OCI-LY7 (cell line): ENCODE measurements at regions not wholly inside any gene's neighbourhood (a gene's known extent, or its start where the extent isn't known, plus 50 kb on each side); places are given as distances from the start of the nearest gene placed in this dataset.

Experiments
- BruUV-seq: library from RNA; stranded (reverse); fragments of 400-500 nt; replicated peaks from 2 replicates; lab custom pipeline; 2021; lab: Mats Ljungman, UMichigan
- CTCF ChIA-PET: fragments of 300-600 bp; sonication (Branson Sonifier 250); formaldehyde crosslinking; loops from one replicate; lab custom pipeline; 2022; ENCODE audit warnings: antibody characterized with exemption; ENCODE audit not compliant: unreplicated experiment; lab: Charles Lee
- POLR2A ChIA-PET: fragments of 300-600 bp; sonication (Branson Sonifier 250); formaldehyde crosslinking; loops from one replicate; lab custom pipeline; 2022; ENCODE audit warnings: antibody characterized with exemption; lab: Charles Lee
- DNase-seq: peaks from one replicate; pipeline ENCODE4 v3.0.0-alpha.2; 2015; ENCODE audit warnings: low spot score
- H2AFZ ChIP-seq: fragments of 200-600 bp; sonication (generic), shearing (Covaris generic); 2 replicates; pipeline ENCODE4 v1.6.1; 2014; ENCODE audit warnings: mild to moderate bottlenecking, antibody characterized with exemption, low read length, moderate library complexity
- H3K27ac ChIP-seq: fragments of 200-600 bp; sonication (generic); 2 replicates; pipeline ENCODE4 v1.5.1; 2014; ENCODE audit warnings: mixed run types, low read depth, mild to moderate bottlenecking, moderate library complexity, low read length, inconsistent platforms; ENCODE audit not compliant: poor library complexity, severe bottlenecking
- H3K36me3 ChIP-seq: fragments of 200-600 bp; sonication (generic); 2 replicates; pipeline ENCODE4 v1.6.1; 2014; ENCODE audit warnings: mild to moderate bottlenecking, antibody characterized with exemption, low read length, moderate library complexity, mixed read lengths; ENCODE audit not compliant: insufficient read depth
- H3K4me1 ChIP-seq: fragments of 200-600 bp; sonication (generic); 2 replicates; pipeline ENCODE4 v1.5.1; 2014; ENCODE audit warnings: mild to moderate bottlenecking, low read length; ENCODE audit not compliant: insufficient read depth, poor library complexity, severe bottlenecking
- H3K4me2 ChIP-seq: fragments of 200-600 bp; sonication (generic); 2 replicates; pipeline ENCODE4 v1.6.1; 2014; ENCODE audit warnings: mild to moderate bottlenecking, low read length
- H3K4me3 ChIP-seq: fragments of 200-600 bp; sonication (generic); 2 replicates; pipeline ENCODE4 v1.5.1; 2014; ENCODE audit warnings: mild to moderate bottlenecking, low read depth, low read length; ENCODE audit not compliant: poor library complexity, severe bottlenecking
- H3K79me2 ChIP-seq: fragments of 200-600 bp; sonication (generic); 2 replicates; pipeline ENCODE4 v1.6.1; 2016; ENCODE audit warnings: low read depth, mild to moderate bottlenecking, low read length, moderate library complexity, mixed read lengths; ENCODE audit not compliant: insufficient read depth
- H3K9me2 ChIP-seq: fragments of 200-600 bp; sonication (generic); 2 replicates; pipeline ENCODE4 v1.6.1; 2016; ENCODE audit warnings: mild to moderate bottlenecking, low read length, mixed read lengths; ENCODE audit not compliant: insufficient read depth
- H3K9me3 ChIP-seq: fragments of 200-600 bp; sonication (generic); 2 replicates; pipeline ENCODE4 v1.6.1; 2014; ENCODE audit warnings: mild to moderate bottlenecking, mixed run types, low read length, mixed read lengths
- H4K20me1 ChIP-seq: fragments of 200-600 bp; sonication (generic); 2 replicates; pipeline ENCODE4 v1.6.1; 2014; ENCODE audit warnings: mild to moderate bottlenecking, antibody characterized with exemption, low read length, moderate library complexity, mixed read lengths; ENCODE audit not compliant: insufficient read depth
- CTCF ChIP-seq: fragments of 200-600 bp; sonication (generic); conservative IDR thresholded peaks from 2 replicates; pipeline ENCODE4 v1.5.1; 2014; ENCODE audit warnings: mild to moderate bottlenecking, antibody characterized with exemption, low read length, moderate library complexity, mixed read lengths
- EZH2phosphoT487 ChIP-seq: fragments of 200-600 bp; sonication (generic); IDR thresholded peaks from 2 replicates; pipeline ENCODE4 v1.6.1; 2018; ENCODE audit warnings: low read depth, borderline replicate concordance, mild to moderate bottlenecking, mixed run types, antibody characterized with exemption, low read length, moderate library complexity, mixed read lengths
- intact Hi-C: fragments of 100-400 bp; cut with micrococcal nuclease; formaldehyde crosslinking; loops from one replicate; pipeline ENCODE4 v1.10.0; 2022; ENCODE audit not compliant: unreplicated experiment

GRCh38 chr6:144695858-144696533 lies 410.9 kb downstream of the UTRN start:
- DNase-seq, result no peak
- CTCF ChIA-PET, result no interaction called here
- no TSS peak for BruUV-seq
- TF ChIP-seq CTCF (no peak), EZH2phosphoT487 (no peak)
- H3K4me3 ChIP-seq, result no peak overlapping the region
- POLR2A ChIA-PET, result no interaction called here
- H2AFZ ChIP-seq, result no peak overlapping the region
- H3K79me2 ChIP-seq, result no peaks in the 10 kb centered on the region
- H3K9me3 ChIP-seq, result no peaks in the 10 kb centered on the region
- no peaks in the 10 kb centered on the region for H3K4me1 ChIP-seq
- H3K27ac ChIP-seq, result no peak overlapping the region
- no peak overlapping the region for H3K4me2 ChIP-seq
- intact Hi-C loops, result no loop called here
- H3K36me3 ChIP-seq, result no peaks in the 10 kb centered on the region
- no peaks in the 10 kb centered on the region for H3K9me2 ChIP-seq
- no peaks in the 10 kb centered on the region for H4K20me1 ChIP-seq

- no peaks in the 10 kb centered on the region for H3K9me2 ChIP-seq
- ChIA-PET CTCF (no interaction called here), POLR2A (no interaction called here)
These were observed 411.7 kb downstream of the UTRN start for GRCh38 chr6:144696610-144697368.

More at GRCh38 chr6:144696610-144697368, 411.7 kb downstream of the UTRN start:
- Histone ChIP-seq H3K27ac (no peak overlapping the region), H3K4me1 (no peaks in the 10 kb centered on the region), H2AFZ (no peak overlapping the region), H3K4me2 (no peak overlapping the region), H3K79me2 (no peaks in the 10 kb centered on the region), H4K20me1 (no peaks in the 10 kb centered on the region), H3K4me3 (no peak overlapping the region), H3K36me3 (no peaks in the 10 kb centered on the region), H3K9me3 (no peaks in the 10 kb centered on the region)
- TF ChIP-seq EZH2phosphoT487 (no peak), CTCF (no peak)
- BruUV-seq, result no TSS peak
- DNase-seq, result no peak
- intact Hi-C loops, result no loop called here
